ENCODE measurements at regions not wholly inside any gene's neighbourhood (a gene's known extent, or its start where the extent isn't known, plus 50 kb on each side); places are given as distances from the start of the nearest gene placed in this dataset.

- peak; percentile 88 to 95 for DNase-seq (ENCODE audit: low read depth in 1 of 2, low spot score in 1 of 2)
- peaks cover 3% of the 10 kb centered on the region for H3K27me3 ChIP-seq
- H3K4me1 ChIP-seq (ENCODE audit: low read depth): peaks cover 15% of the 10 kb centered on the region
- no peaks in the 10 kb centered on the region for H3K9me3 ChIP-seq (ENCODE audit: low read depth)
- H3K36me3 ChIP-seq: no peaks in the 10 kb centered on the region
- H3K4me3 ChIP-seq: no peak overlapping the region
- peak overlapping the region; percentile 52 for H3K27ac ChIP-seq
- no peak for TF ChIP-seq CTCF (IDR thresholded peaks at IDR 0.05; ENCODE audit: low read depth, low read length)
These were observed 146.2 kb downstream of the TBX18 start for GRCh38 chr6:84618046-84618752.

DNA sequence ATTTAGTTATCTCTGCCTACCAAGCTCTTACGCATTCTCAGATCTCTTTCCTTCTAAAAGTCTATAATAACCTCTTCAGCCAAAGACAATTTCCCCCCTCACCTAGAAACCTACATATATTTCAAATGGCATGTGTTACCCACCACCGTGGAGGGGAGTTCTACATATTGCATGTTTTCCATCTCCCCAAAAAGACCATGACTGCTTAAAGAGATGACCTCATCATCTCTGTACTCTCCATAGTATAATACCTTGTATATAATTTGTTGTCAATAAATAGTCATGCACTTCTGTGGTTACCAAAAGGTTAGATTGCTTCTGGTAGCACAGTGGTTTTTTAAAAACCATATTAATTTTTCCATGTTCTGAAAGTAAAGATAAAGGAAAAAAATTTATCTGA, 148.4 kb downstream of the TBX18 start:
- no peak for TF ChIP-seq CTCF (IDR thresholded peaks at IDR 0.05; ENCODE audit: low read depth, low read length)
- Histone ChIP-seq H3K4me3 (no peak overlapping the region), H3K9me3 (ENCODE audit: low read depth) (no peaks in the 10 kb centered on the region)

GRCh38 chr6:84615113-84615850, 149.1 kb downstream of the TBX18 start:
- Histone ChIP-seq H3K9me3 (ENCODE audit: low read depth) (no peaks in the 10 kb centered on the region), H3K27me3 (peaks cover 3% of the 10 kb centered on the region), H3K4me3 (no peak overlapping the region), H3K4me1 (ENCODE audit: low read depth) (peaks cover 15% of the 10 kb centered on the region), H3K27ac (no peak overlapping the region), H3K36me3 (no peaks in the 10 kb centered on the region)
- DNase-seq (ENCODE audit: low read depth in 1 of 2, low spot score in 1 of 2): peak in 1 of 2 donors; percentile 56
- no peak for TF ChIP-seq CTCF (IDR thresholded peaks at IDR 0.05; ENCODE audit: low read depth, low read length)

More for the DNA sequence above, 148.4 kb downstream of the TBX18 start:
- no peak for DNase-seq (ENCODE audit: low read depth in 1 of 2, low spot score in 1 of 2)
- Histone ChIP-seq H3K27ac (no peak overlapping the region), H3K27me3 (peaks cover 3% of the 10 kb centered on the region), H3K4me1 (ENCODE audit: low read depth) (peaks cover 15% of the 10 kb centered on the region), H3K36me3 (no peaks in the 10 kb centered on the region)

GRCh38 chr6:84606860-84607259, 157.5 kb downstream of the TBX18 start:
- Histone ChIP-seq H3K4me1 (ENCODE audit: low read depth) (no peaks in the 10 kb centered on the region), H3K4me3 (no peak overlapping the region), H3K36me3 (no peaks in the 10 kb centered on the region), H3K9me3 (ENCODE audit: low read depth) (no peaks in the 10 kb centered on the region), H3K27me3 (peaks cover 6% of the 10 kb centered on the region), H3K27ac (no peak overlapping the region)
- TF ChIP-seq CTCF (IDR thresholded peaks at IDR 0.05; ENCODE audit: low read depth, low read length): no peak
- no peak for DNase-seq (ENCODE audit: low read depth in 1 of 2, low spot score in 1 of 2)

DNA sequence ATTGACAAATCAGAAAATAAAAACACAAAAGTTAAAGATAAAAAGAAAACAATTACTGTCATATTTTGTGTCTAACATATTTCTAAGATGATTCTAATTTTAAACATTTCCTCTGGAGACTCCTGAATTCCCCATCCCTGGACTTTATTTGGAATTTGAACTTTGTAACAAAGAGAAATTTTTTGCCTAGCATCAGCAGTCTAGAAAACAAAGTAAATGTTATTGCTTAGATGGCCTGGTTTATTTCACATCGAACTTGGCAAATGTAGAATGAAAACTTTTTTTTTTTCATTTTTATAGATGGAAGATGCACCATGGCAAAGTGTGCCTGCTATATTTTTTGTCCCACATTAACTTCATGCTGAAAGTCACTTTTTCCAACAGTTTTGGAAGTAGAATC, 159.1 kb downstream of the TBX18 start:
- no peaks in the 10 kb centered on the region for H3K36me3 ChIP-seq
- no peak for DNase-seq (ENCODE audit: low read depth in 1 of 2, low spot score in 1 of 2)
- H3K27me3 ChIP-seq: peaks cover 6% of the 10 kb centered on the region
- no peaks in the 10 kb centered on the region for H3K9me3 ChIP-seq (ENCODE audit: low read depth)
- H3K4me1 ChIP-seq (ENCODE audit: low read depth): no peaks in the 10 kb centered on the region
- H3K27ac ChIP-seq: no peak overlapping the region
- TF ChIP-seq CTCF (IDR thresholded peaks at IDR 0.05; ENCODE audit: low read depth, low read length): no peak
- H3K4me3 ChIP-seq: no peak overlapping the region

Data from cardiac muscle cell (in vitro differentiated cells and primary cell).